PC-3 (cell line): ENCODE measurements at regions not wholly inside any gene's neighbourhood (a gene's known extent, or its start where the extent isn't known, plus 50 kb on each side); places are given as distances from the start of the nearest gene placed in this dataset.
A peak's percentile ranks its signal among the peaks of the same experiment; 100 is the strongest.

Experiments used
- ATAC-seq: fragments of 200-7000 bp; cut with Tn5 transposase; 2 replicates; pipeline ENCODE4 v1.9.1; 2020; ENCODE audit warnings: mild to moderate bottlenecking, moderate library complexity
- BruUV-seq: library from RNA; stranded (reverse); fragments of 400-500 nt; replicated peaks from 2 replicates; lab custom pipeline; 2021; lab: Mats Ljungman, UMichigan
- CTCF ChIA-PET: fragments of 300-600 bp; sonication (Branson Sonifier 250); formaldehyde crosslinking; loops from one replicate; lab custom pipeline; 2022; ENCODE audit warnings: antibody characterized with exemption; lab: Charles Lee
- POLR2A ChIA-PET: fragments of 300-600 bp; sonication (Branson Sonifier 250); formaldehyde crosslinking; loops from one replicate; lab custom pipeline; 2022; ENCODE audit warnings: antibody characterized with exemption; ENCODE audit not compliant: unreplicated experiment; lab: Charles Lee
- DNase-seq: peaks from one replicate; pipeline ENCODE4 v3.0.0-alpha.2; 2015
- H2AFZ ChIP-seq: fragments of 300-600 bp; sonication (generic); 2 replicates; pipeline ENCODE4 v1.6.0; 2016; ENCODE audit warnings: antibody characterized with exemption, low read length
- H3F3A ChIP-seq: fragments of 300-600 bp; sonication (generic); one replicate; pipeline ENCODE4 v1.6.0; 2017; ENCODE audit warnings: antibody characterized with exemption, low read length, control low read depth, mild to moderate bottlenecking; ENCODE audit not compliant: unreplicated experiment
- H3K27ac ChIP-seq: fragments of 300-600 bp; sonication (generic); 2 replicates; pipeline ENCODE4 v1.5.1; 2016; ENCODE audit warnings: mild to moderate bottlenecking, low read length
- H3K27me3 ChIP-seq: fragments of 300-600 bp; sonication (generic); 2 replicates; pipeline ENCODE4 v1.6.1; 2016; ENCODE audit warnings: low read length, mixed read lengths
- H3K36me3 ChIP-seq: fragments of 300-600 bp; sonication (generic); 2 replicates; pipeline ENCODE4 v1.6.1; 2016; ENCODE audit warnings: low read depth, mixed run types, low read length, mixed read lengths
- H3K4me1 ChIP-seq: fragments of 300-600 bp; sonication (generic); 2 replicates; pipeline ENCODE4 v1.5.1; 2016; ENCODE audit warnings: low read length; ENCODE audit not compliant: insufficient read depth
- H3K4me2 ChIP-seq: fragments of 300-600 bp; sonication (generic); 2 replicates; pipeline ENCODE4 v1.6.0; 2016; ENCODE audit warnings: low read length
- H3K4me3 ChIP-seq: fragments of 300-600 bp; sonication (generic); 2 replicates; pipeline ENCODE4 v1.5.1; 2016; ENCODE audit warnings: mild to moderate bottlenecking, low read length, mixed read lengths
- H3K79me2 ChIP-seq: fragments of 300-600 bp; sonication (generic); 2 replicates; pipeline ENCODE4 v1.6.1; 2017; ENCODE audit warnings: low read length, mixed read lengths
- H3K9ac ChIP-seq: fragments of 300-600 bp; sonication (generic); 2 replicates; pipeline ENCODE4 v1.6.0; 2016; ENCODE audit warnings: mild to moderate bottlenecking, low read length
- H3K9me2 ChIP-seq: fragments of 300-600 bp; sonication (generic); replicated peaks from 2 replicates; pipeline ENCODE4 v1.6.1; 2016; ENCODE audit warnings: mixed run types, low read length, mixed read lengths
- H3K9me3 ChIP-seq: fragments of 300-600 bp; sonication (generic); 2 replicates; pipeline ENCODE4 v1.6.1; 2016; ENCODE audit warnings: low read length, mixed read lengths
- H4K20me1 ChIP-seq: fragments of 300-600 bp; sonication (generic); 2 replicates; pipeline ENCODE4 v1.6.1; 2016; ENCODE audit warnings: low read length, mixed read lengths
- EZH2 ChIP-seq: fragments of 300-600 bp; sonication (generic); IDR thresholded peaks from one replicate; pipeline ENCODE4 v1.6.1; 2017; ENCODE audit warnings: antibody characterized with exemption, mild to moderate bottlenecking, low read length; ENCODE audit not compliant: unreplicated experiment
- EZH2phosphoT487 ChIP-seq: fragments of 300-600 bp; sonication (generic); IDR thresholded peaks from 2 replicates; pipeline ENCODE4 v1.6.1; 2018; ENCODE audit warnings: mild to moderate bottlenecking, antibody characterized with exemption, low read length, borderline replicate concordance
- intact Hi-C: fragments of 100-400 bp; cut with micrococcal nuclease; formaldehyde crosslinking; loops from 2 replicates; pipeline ENCODE4 v1.9.0; 2023
- TF ChIP-seq, protein P1 (sequence below): fragments of 300-600 bp; sonication (generic); conservative IDR thresholded peaks from 2 replicates; pipeline ENCODE4 v1.5.1; 2017; ENCODE audit warnings: antibody characterized with exemption, low read depth, mild to moderate bottlenecking, low read length

DNA sequence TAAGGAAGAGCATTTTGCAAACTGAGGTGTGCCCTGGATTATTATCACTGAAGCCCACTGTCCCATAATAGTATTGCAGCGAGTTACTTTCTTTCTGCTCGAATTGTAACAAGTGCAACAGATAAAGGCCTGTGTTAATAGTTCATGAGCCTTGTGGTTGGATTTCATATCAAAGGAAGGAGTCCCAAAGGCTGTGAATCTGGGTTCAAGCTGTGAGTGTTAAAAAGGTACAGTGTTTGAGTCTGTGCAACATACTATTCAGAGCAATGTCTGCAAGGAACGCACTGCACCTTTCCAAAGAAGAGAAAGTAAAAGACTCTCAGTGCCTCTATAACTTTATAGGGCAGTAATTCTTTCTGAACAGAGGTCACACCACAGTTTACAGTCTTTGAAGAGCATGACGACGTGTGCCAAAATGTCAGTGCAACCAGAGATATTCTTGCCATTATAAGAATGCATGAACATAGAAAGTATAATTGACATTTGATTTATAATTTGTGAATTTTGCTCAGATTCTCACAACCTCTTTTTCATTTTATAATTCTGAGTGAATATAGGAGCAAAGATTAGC, 79.1 kb downstream of the CDC7 start:
- H3K9ac ChIP-seq: no peak overlapping the region
- ATAC-seq (no peak), DNase-seq (no peak)
- TF ChIP-seq EZH2: no peak
- TF ChIP-seq EZH2phosphoT487: no peak
- TF ChIP-seq, protein P1, sequence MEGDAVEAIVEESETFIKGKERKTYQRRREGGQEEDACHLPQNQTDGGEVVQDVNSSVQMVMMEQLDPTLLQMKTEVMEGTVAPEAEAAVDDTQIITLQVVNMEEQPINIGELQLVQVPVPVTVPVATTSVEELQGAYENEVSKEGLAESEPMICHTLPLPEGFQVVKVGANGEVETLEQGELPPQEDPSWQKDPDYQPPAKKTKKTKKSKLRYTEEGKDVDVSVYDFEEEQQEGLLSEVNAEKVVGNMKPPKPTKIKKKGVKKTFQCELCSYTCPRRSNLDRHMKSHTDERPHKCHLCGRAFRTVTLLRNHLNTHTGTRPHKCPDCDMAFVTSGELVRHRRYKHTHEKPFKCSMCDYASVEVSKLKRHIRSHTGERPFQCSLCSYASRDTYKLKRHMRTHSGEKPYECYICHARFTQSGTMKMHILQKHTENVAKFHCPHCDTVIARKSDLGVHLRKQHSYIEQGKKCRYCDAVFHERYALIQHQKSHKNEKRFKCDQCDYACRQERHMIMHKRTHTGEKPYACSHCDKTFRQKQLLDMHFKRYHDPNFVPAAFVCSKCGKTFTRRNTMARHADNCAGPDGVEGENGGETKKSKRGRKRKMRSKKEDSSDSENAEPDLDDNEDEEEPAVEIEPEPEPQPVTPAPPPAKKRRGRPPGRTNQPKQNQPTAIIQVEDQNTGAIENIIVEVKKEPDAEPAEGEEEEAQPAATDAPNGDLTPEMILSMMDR: no peak
- no peaks in the 10 kb centered on the region for H3K27me3 ChIP-seq
- H3K9me3 ChIP-seq: no peaks in the 10 kb centered on the region
- no peak overlapping the region for H3K4me2 ChIP-seq
- intact Hi-C loops: no loop called here
- H3K36me3 ChIP-seq: no peaks in the 10 kb centered on the region
- H3K9me2 ChIP-seq: 0 out of 2 replicates have a peak, but pooled peaks cover 3% of the 10 kb centered on the region
- peaks cover 25% of the 10 kb centered on the region for H3K4me1 ChIP-seq
- no peaks in the 10 kb centered on the region for H3K79me2 ChIP-seq
- H4K20me1 ChIP-seq: no peaks in the 10 kb centered on the region
- CTCF ChIA-PET: no interaction called here
- H3F3A ChIP-seq: no peaks in the 10 kb centered on the region
- no peak overlapping the region for H3K4me3 ChIP-seq
- POLR2A ChIA-PET: no interaction called here
- no peak overlapping the region for H3K27ac ChIP-seq
- H2AFZ ChIP-seq: no peak overlapping the region
- no TSS peak for BruUV-seq

- Histone ChIP-seq H3K9me2 (0 out of 2 replicates have a peak, but pooled peaks cover 3% of the 10 kb centered on the region), H3K9ac (peak overlapping the region; percentile 74), H3K27me3 (no peaks in the 10 kb centered on the region), H3K36me3 (no peaks in the 10 kb centered on the region), H3K4me3 (no peak overlapping the region), H3K4me2 (peak overlapping the region; percentile 53), H3K9me3 (no peaks in the 10 kb centered on the region), H2AFZ (peak overlapping the region; percentile 3; the same call in 1 of the 2 replicates), H3K4me1 (peaks cover 21% of the 10 kb centered on the region), H3F3A (no peaks in the 10 kb centered on the region), H3K79me2 (no peaks in the 10 kb centered on the region), H3K27ac (peak overlapping the region; percentile 94), H4K20me1 (no peaks in the 10 kb centered on the region)
- peak; percentile 85 for ATAC-seq
- TF ChIP-seq, protein P1: no peak
- no peak for TF ChIP-seq EZH2phosphoT487
- ChIA-PET CTCF (interaction anchor here (0.9 kb wide), 1 partner anchor 27 kb away, joined by 3 read pairs; no protein-coding TSS in a partner anchor), POLR2A (interaction anchor here (0.7 kb wide), 1 partner anchor 11 kb away, joined by 5 read pairs; no protein-coding TSS in a partner anchor)
- no TSS peak for BruUV-seq
- intact Hi-C loops: no loop called here
- DNase-seq: peak; percentile 89
Observed at GRCh38 chr1:91582431-91582921, 81.8 kb downstream of the CDC7 start.

DNA sequence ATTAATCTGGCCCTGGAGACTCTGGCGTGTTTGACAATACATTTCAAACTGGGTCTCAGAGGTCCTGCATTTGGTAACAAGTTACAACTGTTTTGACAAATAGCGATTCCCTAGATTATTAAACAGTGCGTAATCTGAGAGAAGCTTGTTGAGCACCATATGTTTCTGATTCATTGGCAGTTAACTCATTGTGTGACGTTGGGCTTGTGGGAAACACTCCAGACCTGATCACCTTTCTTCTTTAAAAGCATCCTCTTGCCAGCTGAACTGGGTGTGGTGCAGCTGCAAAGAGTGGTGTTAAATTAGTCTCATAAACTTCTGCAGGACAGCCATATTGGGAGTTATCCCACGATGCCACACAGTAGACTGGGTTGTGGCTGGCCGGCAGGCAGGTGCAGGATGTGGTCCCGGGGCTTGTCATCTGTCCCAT, 82.7 kb downstream of the CDC7 start:
- intact Hi-C loops: no loop called here
- Histone ChIP-seq H3K36me3 (no peaks in the 10 kb centered on the region), H2AFZ (peak overlapping the region; percentile 17; the same call in 1 of the 2 replicates), H3F3A (no peaks in the 10 kb centered on the region), H3K4me3 (no peak overlapping the region), H3K79me2 (no peaks in the 10 kb centered on the region), H3K27ac (peak overlapping the region; percentile 94), H3K4me2 (peak overlapping the region; percentile 53), H3K9me2 (0 out of 2 replicates have a peak, but pooled peaks cover 3% of the 10 kb centered on the region), H3K9ac (peak overlapping the region; percentile 74), H3K27me3 (no peaks in the 10 kb centered on the region), H3K4me1 (peaks cover 21% of the 10 kb centered on the region), H4K20me1 (no peaks in the 10 kb centered on the region), H3K9me3 (no peaks in the 10 kb centered on the region)
- ATAC-seq (peak; percentile 49), DNase-seq (peak; percentile 81)
- no peak for TF ChIP-seq EZH2
- TF ChIP-seq EZH2phosphoT487: no peak
- TF ChIP-seq, protein P1: no peak
- CTCF ChIA-PET: interaction anchor here (0.9 kb wide), 1 partner anchor 26 kb away, joined by 3 read pairs; no protein-coding TSS in a partner anchor
- POLR2A ChIA-PET: no interaction called here
- no TSS peak for BruUV-seq
